GM23248 (cell line): ENCODE measurements at regions not wholly inside any gene's neighbourhood (a gene's known extent, or its start where the extent isn't known, plus 50 kb on each side); places are given as distances from the start of the nearest gene placed in this dataset.

Experiments
- DNase-seq: peaks from one replicate; pipeline ENCODE4 v3.0.0-alpha.2; 2015
- H2AFZ ChIP-seq: fragments of 200-600 bp; sonication (generic); 2 replicates; pipeline ENCODE4 v1.6.1; 2016; ENCODE audit warnings: antibody characterized with exemption
- H3F3A ChIP-seq: fragments of 200-600 bp; sonication (generic); 2 replicates; pipeline ENCODE4 v1.6.1; 2016; ENCODE audit warnings: mild to moderate bottlenecking, antibody characterized with exemption, mixed run types; ENCODE audit not compliant: insufficient read depth
- H3K27ac ChIP-seq: fragments of 200-600 bp; sonication (generic); 2 replicates; pipeline ENCODE4 v1.5.1; 2016; ENCODE audit warnings: mild to moderate bottlenecking
- H3K27me3 ChIP-seq: fragments of 200-600 bp; sonication (generic); replicated peaks from 2 replicates; pipeline ENCODE4 v1.6.1; 2016; ENCODE audit warnings: mild to moderate bottlenecking; ENCODE audit not compliant: insufficient read depth
- H3K36me3 ChIP-seq: fragments of 200-600 bp; sonication (generic); 2 replicates; pipeline ENCODE4 v1.6.1; 2016; ENCODE audit warnings: low read depth, mild to moderate bottlenecking
- H3K4me1 ChIP-seq: fragments of 200-600 bp; sonication (generic); 2 replicates; pipeline ENCODE4 v1.6.1; 2016; ENCODE audit warnings: mild to moderate bottlenecking; ENCODE audit not compliant: insufficient read depth
- H3K4me2 ChIP-seq: fragments of 200-600 bp; sonication (generic); one replicate; pipeline ENCODE4 v1.6.1; 2016; ENCODE audit warnings: mild to moderate bottlenecking; ENCODE audit not compliant: unreplicated experiment
- H3K4me3 ChIP-seq: fragments of 200-600 bp; sonication (generic); 2 replicates; pipeline ENCODE4 v1.5.1; 2016; ENCODE audit warnings: mild to moderate bottlenecking
- H3K79me2 ChIP-seq: fragments of 200-600 bp; sonication (generic); 2 replicates; pipeline ENCODE4 v1.6.1; 2016; ENCODE audit warnings: mild to moderate bottlenecking; ENCODE audit not compliant: insufficient read depth
- H3K9ac ChIP-seq: fragments of 200-600 bp; sonication (generic); 2 replicates; pipeline ENCODE4 v1.6.1; 2016; ENCODE audit warnings: mild to moderate bottlenecking
- H3K9me2 ChIP-seq: fragments of 200-600 bp; sonication (generic); 2 replicates; pipeline ENCODE4 v1.6.1; 2016; ENCODE audit warnings: mixed run types, mild to moderate bottlenecking, moderate library complexity; ENCODE audit not compliant: insufficient read depth
- H3K9me3 ChIP-seq: fragments of 200-600 bp; sonication (generic); one replicate; pipeline ENCODE4 v1.6.1; 2017; ENCODE audit warnings: low read depth
- H4K20me1 ChIP-seq: fragments of 200-600 bp; sonication (generic); 2 replicates; pipeline ENCODE4 v1.6.0; 2016; ENCODE audit not compliant: insufficient read depth
- EZH2 ChIP-seq: fragments of 200-600 bp; sonication (generic); IDR thresholded peaks from 2 replicates; pipeline ENCODE4 v1.6.1; 2018; ENCODE audit warnings: antibody characterized with exemption, mild to moderate bottlenecking; ENCODE audit not compliant: insufficient read depth, poor library complexity, severe bottlenecking
- EZH2phosphoT487 ChIP-seq: fragments of 200-600 bp; sonication (generic); IDR thresholded peaks from 2 replicates; pipeline ENCODE4 v1.6.1; 2018; ENCODE audit warnings: antibody characterized with exemption, moderate library complexity, mild to moderate bottlenecking, low read depth; ENCODE audit not compliant: insufficient read depth
- WGBS, 2 experiments: methylation state at CpG; one replicate each; pipeline ENCODE4 v1.1.6; 2015 to 2017; ENCODE audit warnings: low lambda C conversion rate in 2 of 2, low coverage in 1 of 2; ENCODE audit errors: missing lambda C conversion rate in 2 of 2; 5-methylcytosine and 5-hydroxymethylcytosine counted together
- in situ Hi-C: fragments of 300-500 bp; cut with MboI; formaldehyde crosslinking; loops from 2 replicates; pipeline ENCODE4 v1.15.0; 2020

GRCh38 chr21:23020969-23021368 lies 2022.8 kb downstream of the NCAM2 start:
- no peak for DNase-seq
- Histone ChIP-seq H4K20me1 (no peaks in the 10 kb centered on the region), H3K9me2 (no peaks in the 10 kb centered on the region), H3K79me2 (no peaks in the 10 kb centered on the region), H3K4me3 (no peak overlapping the region), H3K9me3 (no peaks in the 10 kb centered on the region), H3K9ac (no peak overlapping the region), H2AFZ (no peak overlapping the region), H3K36me3 (no peaks in the 10 kb centered on the region), H3K4me2 (no peak overlapping the region), H3F3A (no peaks in the 10 kb centered on the region), H3K4me1 (no peaks in the 10 kb centered on the region), H3K27ac (no peak overlapping the region), H3K27me3 (no peaks in the 10 kb centered on the region)
- WGBS, 2 experiments = 56 to 58% methylated on average over 10 of the region's 10 CpGs
- in situ Hi-C loops = no loop called here
- no peak for TF ChIP-seq EZH2phosphoT487

- Histone ChIP-seq H3K4me3 (no peak overlapping the region), H3K27me3 (no peaks in the 10 kb centered on the region), H3F3A (no peaks in the 10 kb centered on the region), H3K27ac (no peak overlapping the region), H3K4me2 (no peak overlapping the region), H4K20me1 (no peaks in the 10 kb centered on the region), H3K4me1 (no peaks in the 10 kb centered on the region), H3K9me2 (no peaks in the 10 kb centered on the region), H3K9me3 (peaks cover 3% of the 10 kb centered on the region), H3K9ac (no peak overlapping the region), H2AFZ (no peak overlapping the region), H3K36me3 (no peaks in the 10 kb centered on the region), H3K79me2 (no peaks in the 10 kb centered on the region)
- no peak for DNase-seq
- WGBS, 2 experiments = 79 to 81% methylated on average over 31 to 36 of the region's 37 CpGs
- in situ Hi-C loops = no loop called here
- no peak for TF ChIP-seq EZH2phosphoT487
- TF ChIP-seq EZH2 = no peak
Measured at GRCh38 chr21:23021481-23021880, 2023.3 kb downstream of the NCAM2 start.

GRCh38 chr21:23026878-23027277 lies 2028.7 kb downstream of the NCAM2 start:
- H3K79me2 ChIP-seq = no peaks in the 10 kb centered on the region
- H3K9me3 ChIP-seq = peaks cover 3% of the 10 kb centered on the region
- H2AFZ ChIP-seq = no peak overlapping the region
- no peaks in the 10 kb centered on the region for H3K4me1 ChIP-seq
- H3F3A ChIP-seq = no peaks in the 10 kb centered on the region
- no peak overlapping the region for H3K4me2 ChIP-seq
- no peak for TF ChIP-seq EZH2
- TF ChIP-seq EZH2phosphoT487 = no peak
- whole genome bisulfite sequencing, 2 experiments = 33 to 44% methylated on average over 2 of the region's 2 CpGs
- no peaks in the 10 kb centered on the region for H3K27me3 ChIP-seq
- no peak overlapping the region for H3K27ac ChIP-seq
- no peak overlapping the region for H3K4me3 ChIP-seq
- H3K36me3 ChIP-seq = no peaks in the 10 kb centered on the region
- no peak for DNase-seq
- H3K9me2 ChIP-seq = no peaks in the 10 kb centered on the region
- no peaks in the 10 kb centered on the region for H4K20me1 ChIP-seq
- no peak overlapping the region for H3K9ac ChIP-seq
- in situ Hi-C loops = no loop called here

- Histone ChIP-seq H3K27me3 (no peaks in the 10 kb centered on the region), H2AFZ (no peak overlapping the region), H3K36me3 (no peaks in the 10 kb centered on the region), H3K4me2 (no peak overlapping the region), H4K20me1 (no peaks in the 10 kb centered on the region), H3K4me3 (no peak overlapping the region), H3K79me2 (no peaks in the 10 kb centered on the region), H3K9me3 (no peaks in the 10 kb centered on the region), H3K9ac (no peak overlapping the region), H3F3A (no peaks in the 10 kb centered on the region), H3K9me2 (no peaks in the 10 kb centered on the region), H3K4me1 (no peaks in the 10 kb centered on the region), H3K27ac (no peak overlapping the region)
- DNase-seq = no peak
- in situ Hi-C loops = no loop called here
- WGBS, 2 experiments = 11% methylated on average over 7 of the region's 7 CpGs
- TF ChIP-seq EZH2 (no peak), EZH2phosphoT487 (no peak)
Measured at GRCh38 chr21:23039846-23040245, 2041.6 kb downstream of the NCAM2 start.

GRCh38 chr21:23045955-23046354 lies 2047.7 kb downstream of the NCAM2 start:
- Histone ChIP-seq H3K9me3 (no peaks in the 10 kb centered on the region), H3K4me2 (no peak overlapping the region), H3K9ac (no peak overlapping the region), H2AFZ (no peak overlapping the region), H3K27ac (no peak overlapping the region), H3K9me2 (no peaks in the 10 kb centered on the region), H3F3A (no peaks in the 10 kb centered on the region), H3K4me3 (no peak overlapping the region), H3K4me1 (no peaks in the 10 kb centered on the region), H3K27me3 (no peaks in the 10 kb centered on the region), H3K36me3 (no peaks in the 10 kb centered on the region), H4K20me1 (no peaks in the 10 kb centered on the region), H3K79me2 (no peaks in the 10 kb centered on the region)
- DNase-seq = no peak
- WGBS, 2 experiments = 0% methylated on average over 1 of the region's 1 CpG
- TF ChIP-seq EZH2 (no peak), EZH2phosphoT487 (no peak)
- in situ Hi-C loops = no loop called here
